Keratinocyte (primary cell): ENCODE measurements at regions not wholly inside any gene's neighbourhood (a gene's known extent, or its start where the extent isn't known, plus 50 kb on each side); places are given as distances from the start of the nearest gene placed in this dataset.

Source experiments
- DNase-seq: peaks from one replicate; pipeline ENCODE4 v3.0.0-alpha.2; 2011; ENCODE audit warnings: low read depth, missing footprints, low spot score
- FAIRE-seq: peaks from 2 replicates; lab custom pipeline; 2011; peaks lifted over from hg19 to GRCh38; lab: Jason Lieb, UNC
- H2AFZ ChIP-seq: 2 replicates; pipeline ENCODE4 v1.6.0; 2012; ENCODE audit warnings: low read length, control low read depth, inconsistent platforms; ENCODE audit not compliant: control insufficient read depth
- H3K27ac ChIP-seq: 2 replicates; pipeline ENCODE4 v1.5.1; 2011; ENCODE audit warnings: low read length; ENCODE audit not compliant: control insufficient read depth, insufficient read depth
- H3K27me3 ChIP-seq: 3 replicates; pipeline ENCODE4 v1.6.0; 2011; ENCODE audit warnings: low read length; ENCODE audit not compliant: control insufficient read depth, insufficient read depth; ENCODE audit errors: extremely low read depth
- H3K36me3 ChIP-seq, 2 experiments: 2 replicates in 1 of 2; 3 replicates in 1 of 2; pipeline ENCODE4 v1.5.1; 2011; ENCODE audit warnings: low read length in 2 of 2, mild to moderate bottlenecking in 1 of 2; ENCODE audit not compliant: control insufficient read depth in 2 of 2, insufficient read depth in 2 of 2; ENCODE audit errors: extremely low read depth in 1 of 2
- H3K4me1 ChIP-seq: 3 replicates; pipeline ENCODE4 v1.5.1; 2011; ENCODE audit warnings: low read length; ENCODE audit not compliant: control insufficient read depth, insufficient read depth; ENCODE audit errors: extremely low read depth
- H3K4me2 ChIP-seq: 3 replicates; pipeline ENCODE4 v1.6.0; 2011; ENCODE audit warnings: low read depth, low read length; ENCODE audit not compliant: control insufficient read depth, insufficient read depth; ENCODE audit errors: extremely low read depth
- H3K4me3 ChIP-seq, 3 experiments: fragments of 200-600 bp in 1 of 3; sonication (generic) in 1 of 3; 2 replicates in 2 of 3; 3 replicates in 1 of 3; pipeline ENCODE4 v1.5.1; 2011 to 2016; ENCODE audit warnings: low read length in 3 of 3, mild to moderate bottlenecking in 3 of 3, control low read depth in 2 of 3, inconsistent platforms in 1 of 3, low read depth in 1 of 3, mixed read lengths in 1 of 3, mixed run types in 1 of 3, moderate library complexity in 1 of 3; ENCODE audit not compliant: control insufficient read depth in 2 of 3, insufficient read depth in 2 of 3; ENCODE audit errors: extremely low read depth in 1 of 3
- H3K79me2 ChIP-seq: 2 replicates; pipeline ENCODE4 v1.6.0; 2012; ENCODE audit warnings: low read length; ENCODE audit not compliant: control insufficient read depth, insufficient read depth
- H3K9ac ChIP-seq: 3 replicates; pipeline ENCODE4 v1.6.0; 2011; ENCODE audit warnings: low read length; ENCODE audit not compliant: control insufficient read depth, insufficient read depth; ENCODE audit errors: extremely low read depth
- H3K9me1 ChIP-seq: 3 replicates; pipeline ENCODE4 v1.6.0; 2011; ENCODE audit warnings: low read length; ENCODE audit not compliant: control insufficient read depth, insufficient read depth; ENCODE audit errors: extremely low read depth
- H3K9me3 ChIP-seq: 2 replicates; pipeline ENCODE4 v1.5.1; 2012; ENCODE audit warnings: low read depth, low read length; ENCODE audit not compliant: control insufficient read depth
- H4K20me1 ChIP-seq: 3 replicates; pipeline ENCODE4 v1.6.0; 2011; ENCODE audit warnings: low read length; ENCODE audit not compliant: control insufficient read depth, insufficient read depth; ENCODE audit errors: extremely low read depth
- CTCF ChIP-seq, 3 experiments: IDR thresholded peaks in 1 of 3; conservative IDR thresholded peaks in 1 of 3; optimal IDR thresholded peaks in 1 of 3; 2 replicates in 2 of 3; 3 replicates in 1 of 3; pipeline versions ENCODE3 to v1.5.1; 2011; ENCODE audit warnings: low read length in 3 of 3, mild to moderate bottlenecking in 3 of 3, moderate library complexity in 2 of 3, control low read depth in 1 of 3, inconsistent platforms in 1 of 3; ENCODE audit not compliant: insufficient read depth in 2 of 3; ENCODE audit errors: extremely low read depth in 1 of 3
- EZH2 ChIP-seq: IDR thresholded peaks from one replicate; pipeline ENCODE4 v1.6.1; 2012; ENCODE audit warnings: inconsistent platforms, mild to moderate bottlenecking, low read length, moderate library complexity
- dilution Hi-C: fragments of 300-500 bp; cut with MboI; formaldehyde crosslinking; loops from one replicate; pipeline ENCODE4 v1.7.0; 2020; ENCODE audit warnings: low sequenced_read_pairs; ENCODE audit not compliant: extremely low pct_ligation_motif_present

- no peak for DNase-seq
- TF ChIP-seq CTCF (optimal IDR thresholded peaks at IDR 0.05 in 1 of 3, IDR thresholded peaks at IDR 0.05 in 1 of 3, conservative IDR thresholded peaks at IDR 0.05 in 1 of 3; ENCODE audit: extremely low read depth in 1 of 3, insufficient read depth in 2 of 3, low read length in 3 of 3) (no peak), EZH2 (no peak)
Measured at GRCh38 chr17:72301887-72302286, 181.1 kb downstream of the SOX9 start.

GRCh38 chr17:72302735-72303134 lies 181.9 kb downstream of the SOX9 start:
- DNase-seq (no peak), FAIRE-seq (no peak)
- Histone ChIP-seq H3K9me1 (no peaks in the 10 kb centered on the region), H3K4me1 (peaks cover 3% of the 10 kb centered on the region), H2AFZ (no peak overlapping the region), H3K4me3 (no peak overlapping the region), H3K4me2 (no peak overlapping the region), H3K9me3 (no peaks in the 10 kb centered on the region), H4K20me1 (no peaks in the 10 kb centered on the region), H3K27me3 (peaks cover 14% of the 10 kb centered on the region), H3K9ac (no peak overlapping the region), H3K27ac (no peak overlapping the region), H3K79me2 (no peaks in the 10 kb centered on the region), H3K36me3 (no peaks in the 10 kb centered on the region)
- TF ChIP-seq CTCF (optimal IDR thresholded peaks at IDR 0.05 in 1 of 3, IDR thresholded peaks at IDR 0.05 in 1 of 3, conservative IDR thresholded peaks at IDR 0.05 in 1 of 3; ENCODE audit: extremely low read depth in 1 of 3, insufficient read depth in 2 of 3, low read length in 3 of 3) (no peak), EZH2 (no peak)
- dilution Hi-C loops = no loop called here

More at GRCh38 chr17:72301887-72302286, 181.1 kb downstream of the SOX9 start:
- no peaks in the 10 kb centered on the region for H3K9me3 ChIP-seq
- H3K9me1 ChIP-seq = no peaks in the 10 kb centered on the region
- dilution Hi-C loops = no loop called here
- H3K27me3 ChIP-seq = peaks cover 10% of the 10 kb centered on the region
- no peak for FAIRE-seq
- no peaks in the 10 kb centered on the region for H3K36me3 ChIP-seq
- no peak overlapping the region for H3K9ac ChIP-seq
- no peaks in the 10 kb centered on the region for H3K79me2 ChIP-seq
- peaks cover 11% of the 10 kb centered on the region for H3K4me1 ChIP-seq
- no peak overlapping the region for H3K4me3 ChIP-seq
- H2AFZ ChIP-seq = no peak overlapping the region
- H3K27ac ChIP-seq = no peak overlapping the region
- H4K20me1 ChIP-seq = no peaks in the 10 kb centered on the region
- no peak overlapping the region for H3K4me2 ChIP-seq
